SHP77 treated with DMSO at 0.1 percent for 48 hours (cell line): ENCODE measurements at regions not wholly inside any gene's neighbourhood (a gene's known extent, or its start where the extent isn't known, plus 50 kb on each side); places are given as distances from the start of the nearest gene placed in this dataset.

Source experiments
- DNase-seq: peaks from one replicate; lab custom pipeline; 2025; lab: John Stamatoyannopoulos, UW

- no peak for DNase-seq
Measured at GRCh38 chr12:67534681-67535080, 113.9 kb upstream of the DYRK2 start.

GRCh38 chr12:67535176-67535575 is 113.4 kb upstream of the DYRK2 start:
- no peak for DNase-seq

DNA sequence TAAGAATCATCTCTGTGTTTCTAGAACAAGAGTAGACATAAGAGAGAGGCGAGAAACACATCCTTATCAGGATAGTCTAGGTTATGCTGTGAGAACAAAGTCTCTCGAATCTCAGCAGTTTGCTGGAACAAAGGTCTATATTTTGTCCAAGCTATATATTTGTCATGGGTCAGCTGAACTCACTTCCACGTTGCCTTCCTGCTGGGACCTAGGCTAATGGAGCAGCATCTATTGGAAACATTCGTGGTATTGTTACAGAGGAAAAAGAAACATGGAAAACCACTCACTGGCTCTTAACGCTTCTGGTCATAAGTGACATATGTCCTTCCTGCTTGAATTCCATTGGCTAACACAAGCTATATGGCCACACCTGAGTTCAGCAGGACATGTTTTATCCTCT is 112.6 kb upstream of the DYRK2 start:
- DNase-seq = no peak

DNA sequence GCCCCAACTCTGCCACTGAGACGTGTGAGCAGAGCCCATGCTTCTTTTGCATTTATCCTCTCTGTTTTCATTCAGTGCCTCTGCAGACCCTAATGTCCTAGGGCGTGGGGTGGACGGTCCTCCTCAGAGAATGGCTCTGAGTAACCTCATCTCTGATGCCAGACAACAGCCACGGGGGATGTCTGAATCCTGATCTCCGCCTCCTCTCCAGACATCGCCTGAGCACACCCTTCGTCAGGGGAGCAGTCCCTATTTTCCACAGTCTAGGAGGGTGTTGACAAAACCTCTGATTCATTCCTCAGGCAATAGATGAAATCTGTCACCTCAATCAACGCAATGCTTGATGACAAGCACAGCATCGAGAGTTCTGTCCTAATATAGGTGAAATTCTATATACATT is 109.2 kb upstream of the DYRK2 start:
- no peak for DNase-seq

GRCh38 chr12:67539946-67540345 is 108.6 kb upstream of the DYRK2 start:
- DNase-seq = no peak

- no peak for DNase-seq
Measured at GRCh38 chr12:67540920-67541624, 107.5 kb upstream of the DYRK2 start.

DNA sequence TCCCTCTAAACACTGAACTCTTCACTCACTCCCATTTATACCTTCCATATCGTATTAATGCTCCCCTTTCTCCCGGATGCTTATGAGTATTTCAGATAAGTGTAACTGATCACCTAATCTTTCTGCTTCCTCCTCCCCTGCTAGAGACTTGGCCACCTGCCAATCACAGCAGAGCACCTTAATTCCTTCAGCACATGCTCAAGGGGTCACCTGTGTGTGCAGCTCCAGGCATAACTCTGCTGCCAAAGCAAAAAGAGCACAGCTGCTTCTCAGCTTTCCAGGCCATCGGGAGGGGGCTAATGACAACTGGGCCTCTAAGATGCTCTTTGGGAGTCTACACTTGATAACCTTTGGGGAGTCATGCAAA is 106.9 kb upstream of the DYRK2 start:
- DNase-seq = no peak

DNA sequence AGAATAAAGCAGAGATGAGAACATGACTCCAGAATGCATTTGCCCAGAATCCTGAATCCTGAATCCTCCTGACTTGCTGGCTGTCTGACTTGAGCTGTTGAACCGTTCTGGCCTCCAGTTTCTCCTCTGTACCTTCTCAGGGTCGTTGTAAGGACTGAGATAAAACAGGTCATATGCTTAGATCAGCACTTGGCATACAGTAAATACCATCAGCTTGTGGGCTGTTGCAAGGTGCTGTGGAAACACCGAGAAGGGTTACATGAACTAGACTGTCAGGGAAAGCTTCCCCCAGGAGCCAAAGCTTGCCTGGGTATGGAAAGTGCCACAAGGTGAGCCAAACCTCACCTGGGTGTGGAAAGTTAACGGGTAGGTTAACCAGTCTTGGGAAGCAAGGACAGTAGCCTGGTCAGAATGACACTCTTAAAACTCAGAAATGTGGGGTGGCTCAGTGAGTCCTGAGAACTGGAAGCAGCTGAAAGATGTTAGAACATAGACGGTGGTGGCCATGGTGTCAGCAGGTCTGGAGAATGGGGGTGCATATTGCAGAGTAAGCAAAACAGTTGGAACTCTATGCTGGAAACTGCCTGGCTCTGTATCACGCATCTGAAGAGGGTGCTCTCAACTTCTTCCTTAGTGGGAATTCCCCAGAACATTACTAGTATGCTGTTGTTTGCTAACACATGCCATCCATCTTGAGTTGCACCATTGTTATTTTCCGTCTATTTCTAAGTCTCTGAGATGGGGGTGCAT is 105.3 kb upstream of the DYRK2 start:
- DNase-seq = no peak

- no peak for DNase-seq
Measured at GRCh38 chr12:67545298-67545697, 103.2 kb upstream of the DYRK2 start.

GRCh38 chr12:67546746-67547145 is 101.8 kb upstream of the DYRK2 start:
- no peak for DNase-seq

DNA sequence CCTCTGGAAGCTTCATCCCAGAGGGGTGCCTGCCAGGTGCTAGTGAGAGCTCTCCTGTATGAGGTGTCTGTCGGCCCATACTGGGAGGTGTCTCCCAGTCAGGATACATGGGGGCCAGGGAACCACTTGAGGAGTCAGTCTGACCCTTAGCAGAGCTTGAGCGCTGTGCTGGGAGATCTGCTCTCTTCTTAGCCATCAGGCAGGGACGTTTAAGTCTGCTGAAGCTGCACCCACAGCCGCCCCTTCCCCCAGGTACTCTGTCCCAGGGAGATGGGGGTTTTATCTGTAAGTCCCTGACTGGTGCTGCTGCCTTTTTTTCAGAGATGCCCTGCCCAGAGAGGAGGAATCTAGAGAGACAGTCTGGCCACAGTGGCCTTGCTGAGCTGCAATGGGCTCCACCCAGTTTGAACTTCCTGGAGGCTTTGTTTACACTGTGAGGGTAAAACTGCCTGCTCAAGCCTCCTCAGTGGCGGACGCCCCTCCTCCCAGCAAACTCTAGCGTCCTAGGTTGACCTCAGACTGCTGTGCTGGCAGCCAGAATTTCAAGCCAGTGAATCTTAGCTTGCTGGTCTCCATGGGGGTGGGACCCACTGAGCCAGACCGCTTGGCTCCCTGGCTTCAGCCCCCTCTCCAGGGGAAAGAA is 93.3 kb upstream of the DYRK2 start:
- DNase-seq = peak; percentile 13

DNA sequence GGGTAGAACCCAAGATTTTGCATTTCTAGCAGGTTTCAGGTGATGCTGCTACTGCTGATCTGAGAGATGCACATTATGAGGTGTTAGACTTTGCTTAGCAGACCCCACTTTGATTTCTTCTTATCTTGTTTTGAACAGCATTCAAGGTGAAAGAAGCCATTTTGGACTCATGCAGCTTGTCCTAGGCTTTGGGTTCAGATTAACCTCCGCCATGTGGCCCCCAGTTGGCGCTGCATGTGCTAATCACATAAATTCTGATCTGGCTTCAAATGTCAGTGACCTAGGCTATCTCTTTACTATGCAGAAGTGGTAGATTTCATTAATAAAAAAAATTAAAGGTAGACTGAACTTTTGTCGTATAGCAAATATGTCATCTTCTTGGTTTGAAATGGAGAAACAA is 89.8 kb upstream of the DYRK2 start:
- no peak for DNase-seq

GRCh38 chr12:67559751-67560150 is 88.8 kb upstream of the DYRK2 start:
- DNase-seq = no peak

GRCh38 chr12:67562513-67563287 is 85.8 kb upstream of the DYRK2 start:
- no peak for DNase-seq

DNA sequence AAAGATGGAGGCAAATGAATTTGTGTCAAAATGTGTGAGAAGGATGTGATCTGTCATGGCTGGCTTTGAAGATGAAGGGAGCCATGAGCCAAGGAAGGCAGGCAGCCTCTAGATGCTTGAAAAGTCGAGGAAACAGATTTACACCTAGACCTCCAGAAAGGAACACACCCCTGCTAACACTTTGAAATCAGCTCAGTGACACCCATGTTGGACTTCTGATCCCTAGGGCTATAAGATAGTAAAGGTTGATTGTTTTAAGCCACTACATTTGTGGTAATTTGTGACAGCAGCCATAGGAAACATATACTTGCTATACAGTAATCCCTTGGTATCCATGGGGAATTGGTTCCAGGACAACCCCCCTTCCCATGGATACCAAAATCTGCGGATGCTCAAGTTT is 80.5 kb upstream of the DYRK2 start:
- DNase-seq = no peak

GRCh38 chr12:67572492-67572891 is 76.1 kb upstream of the DYRK2 start:
- DNase-seq = no peak

DNA sequence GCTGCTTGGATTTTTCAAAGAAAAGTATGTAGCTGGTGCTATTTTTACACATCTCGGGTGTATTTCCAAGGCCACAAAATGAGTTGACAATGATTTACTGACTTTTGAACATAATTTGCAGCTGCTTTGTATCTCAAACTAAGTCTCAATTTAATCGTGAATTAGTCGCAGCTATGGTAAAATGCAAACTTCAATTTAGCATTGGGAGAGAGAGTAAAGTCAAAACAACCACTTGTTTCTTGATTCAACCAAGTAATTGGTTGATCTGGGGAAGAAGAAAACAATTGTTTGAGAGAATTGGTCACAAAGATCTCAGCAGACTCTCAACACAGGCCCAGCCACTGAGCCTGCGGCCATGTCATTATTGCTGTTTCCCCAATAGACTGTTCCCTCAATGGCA is 75.0 kb upstream of the DYRK2 start:
- DNase-seq = no peak

GRCh38 chr12:67578976-67579661 is 69.4 kb upstream of the DYRK2 start:
- no peak for DNase-seq

DNA sequence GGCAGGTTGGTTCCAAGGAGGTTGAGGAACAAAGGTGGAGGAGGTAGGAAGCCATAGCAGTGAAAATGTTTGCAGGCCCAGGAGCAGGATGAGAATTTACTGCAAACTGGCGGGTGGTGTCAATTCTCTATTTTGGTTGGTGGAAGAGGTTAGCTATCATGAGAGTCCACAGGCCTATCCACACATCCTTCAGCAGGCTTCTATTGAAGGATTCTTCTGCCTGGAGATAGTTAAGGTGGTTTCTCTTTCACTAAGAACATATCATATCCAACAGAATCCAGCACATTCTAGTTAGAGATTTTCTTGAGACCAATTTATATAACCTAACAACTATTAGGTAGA is 68.9 kb upstream of the DYRK2 start:
- DNase-seq = no peak

- DNase-seq = no peak
Measured at GRCh38 chr12:67582238-67582834, 66.2 kb upstream of the DYRK2 start.

DNA sequence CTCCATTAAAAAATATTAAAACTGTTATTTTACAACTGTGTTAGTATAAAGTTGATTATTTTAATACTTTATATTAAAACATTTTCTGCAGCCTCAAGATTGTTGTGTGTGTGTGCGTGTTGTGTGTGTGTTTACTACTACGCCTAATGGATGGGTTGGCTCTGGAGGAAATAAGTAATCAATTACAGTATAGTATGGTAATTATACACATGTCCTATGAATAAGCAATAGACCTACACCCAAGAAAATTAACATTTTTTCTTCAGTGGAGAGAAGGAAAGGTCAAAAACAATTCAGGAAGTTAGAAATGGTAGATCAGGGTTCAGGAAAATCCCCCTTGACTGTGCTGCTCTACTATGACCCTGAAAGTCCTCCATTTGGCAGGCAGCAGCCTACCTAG is 65.7 kb upstream of the DYRK2 start:
- no peak for DNase-seq

- no peak for DNase-seq
Measured at GRCh38 chr12:67586951-67587350, 61.6 kb upstream of the DYRK2 start.
